HG03442 (cell line): ENCODE measurements at regions not wholly inside any gene's neighbourhood (a gene's known extent, or its start where the extent isn't known, plus 50 kb on each side); places are given as distances from the start of the nearest gene placed in this dataset.
"Not testable (repeated sequence)": the region's sequence is repeated elsewhere in the genome, so short reads cannot be mapped to it uniquely, and the experiment has no call there.

Experiments
- ATAC-seq: cut with Tn5 transposase; IDR thresholded peaks from one replicate; pipeline ENCODE4 v1.9.1; 2021; ENCODE audit warnings: mild to moderate bottlenecking, moderate library complexity; ENCODE audit not compliant: unreplicated experiment

GRCh38 chr6:135129136-135129856 is 51.8 kb upstream of the MYB start:
- peak; percentile 44 for ATAC-seq

- peak; percentile 85 for ATAC-seq
These were observed 52.7 kb upstream of the MYB start for GRCh38 chr6:135128268-135128914.

- ATAC-seq: no peak
These were observed 54.4 kb upstream of the MYB start for GRCh38 chr6:135126729-135127128.

GRCh38 chr6:135126034-135126433 is 55.1 kb upstream of the MYB start:
- no peak for ATAC-seq

GRCh38 chr6:135121434-135121833 is 59.7 kb upstream of the MYB start:
- no peak for ATAC-seq

- ATAC-seq: no peak
These were observed 62.9 kb upstream of the MYB start for GRCh38 chr6:135118134-135118730.

GRCh38 chr6:135117413-135117968 is 62.9 kb upstream of the HBS1L start:
- peak; percentile 32 for ATAC-seq

- no peak for ATAC-seq
These were observed 61.9 kb upstream of the HBS1L start for GRCh38 chr6:135116571-135116970.

GRCh38 chr6:135115834-135116233 is 61.2 kb upstream of the HBS1L start:
- ATAC-seq: no peak

GRCh38 chr6:135115411-135115810 is 60.8 kb upstream of the HBS1L start:
- no peak for ATAC-seq

- ATAC-seq: peak; percentile 78
These were observed 59.9 kb upstream of the HBS1L start for GRCh38 chr6:135114355-135115145.

- no peak for ATAC-seq
These were observed 59.2 kb upstream of the HBS1L start for GRCh38 chr6:135113860-135114259.

GRCh38 chr6:135112951-135113350 is 58.3 kb upstream of the HBS1L start:
- ATAC-seq: not testable (repeated sequence)

- ATAC-seq: not testable (repeated sequence)
These were observed 55.7 kb upstream of the HBS1L start for GRCh38 chr6:135110261-135110781.

- ATAC-seq: no peak
These were observed 55.1 kb upstream of the HBS1L start for GRCh38 chr6:135109761-135110160.

- ATAC-seq: no peak
These were observed 54.1 kb upstream of the HBS1L start for GRCh38 chr6:135108692-135109091.

GRCh38 chr6:135106611-135107010 is 52.0 kb upstream of the HBS1L start:
- no peak for ATAC-seq

- no peak for ATAC-seq
These were observed 51.1 kb upstream of the HBS1L start for GRCh38 chr6:135105710-135106109.

- no peak for ATAC-seq
These were observed 50.7 kb upstream of the HBS1L start for GRCh38 chr6:135105299-135105698.
